ENCODE measurements at regions not wholly inside any gene's neighbourhood (a gene's known extent, or its start where the extent isn't known, plus 50 kb on each side); places are given as distances from the start of the nearest gene placed in this dataset.

GRCh38 chr13:111502957-111503356 is 182.5 kb downstream of the TEX29 start:
- CTCF ChIA-PET: no interaction called here
- H4K20me1 ChIP-seq (ENCODE audit: insufficient read depth): no peaks in the 10 kb centered on the region; the same call in 1 of the 2 replicates
- H3K9me3 ChIP-seq (ENCODE audit: insufficient read depth, low read depth): no peaks in the 10 kb centered on the region
- peaks cover 68% of the 10 kb centered on the region for H3K27me3 ChIP-seq (ENCODE audit: insufficient read depth, low read depth)
- no TSS peak for BruUV-seq (replicated peaks)
- H3K27ac ChIP-seq: no peak overlapping the region
- H3K4me2 ChIP-seq: no peak overlapping the region
- no peak for DNase-seq
- H3K4me3 ChIP-seq: no peak overlapping the region
- no peaks in the 10 kb centered on the region for H3K79me2 ChIP-seq (ENCODE audit: low read depth)
- no peaks in the 10 kb centered on the region for H3F3A ChIP-seq (ENCODE audit: insufficient read depth, low read depth)
- H3K4me1 ChIP-seq (replicated peaks; ENCODE audit: insufficient read depth): no peaks in the 10 kb centered on the region
- no peaks in the 10 kb centered on the region for H3K9me2 ChIP-seq (ENCODE audit: insufficient read depth)
- POLR2A ChIA-PET (ENCODE audit: unreplicated experiment): no interaction called here
- H2AFZ ChIP-seq: no peak overlapping the region
- TF ChIP-seq CTCF (conservative IDR thresholded peaks at IDR 0.05) (no peak), EZH2 (IDR thresholded peaks at IDR 0.05; ENCODE audit: low read depth) (no peak)
- intact Hi-C loops (cut with micrococcal nuclease; ENCODE audit: unreplicated experiment): no loop called here
- H3K36me3 ChIP-seq (ENCODE audit: low read depth): no peaks in the 10 kb centered on the region

DNA sequence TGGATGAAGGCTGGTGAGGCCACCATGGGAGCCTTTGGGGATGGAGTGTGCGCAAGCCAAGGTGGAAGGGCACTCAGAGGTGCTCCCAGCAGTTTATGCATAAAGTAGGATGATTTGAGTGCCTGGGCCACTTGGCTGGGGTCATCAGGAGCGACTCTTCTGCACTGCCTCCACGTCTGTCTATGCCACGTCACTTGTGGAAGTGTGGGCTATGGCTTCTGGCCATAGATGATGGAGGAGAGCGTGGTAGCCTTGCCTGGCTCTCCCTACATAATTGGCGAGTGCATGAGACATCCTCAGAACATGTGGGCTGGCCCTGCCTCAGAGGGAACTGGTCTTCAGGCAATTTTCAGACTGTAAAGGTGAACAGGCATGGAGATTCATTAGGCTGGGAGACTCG is 182.9 kb downstream of the TEX29 start:
- POLR2A ChIA-PET (ENCODE audit: unreplicated experiment): no interaction called here
- TF ChIP-seq CTCF (conservative IDR thresholded peaks at IDR 0.05) (no peak), EZH2 (IDR thresholded peaks at IDR 0.05; ENCODE audit: low read depth) (no peak)
- H3K27ac ChIP-seq: no peak overlapping the region
- CTCF ChIA-PET: no interaction called here
- H3K4me2 ChIP-seq: no peak overlapping the region
- no TSS peak for BruUV-seq (replicated peaks)
- DNase-seq: no peak
- H3K9me2 ChIP-seq (ENCODE audit: insufficient read depth): no peaks in the 10 kb centered on the region
- no peaks in the 10 kb centered on the region; the same call in 1 of the 2 replicates for H4K20me1 ChIP-seq (ENCODE audit: insufficient read depth)
- H3K4me1 ChIP-seq (replicated peaks; ENCODE audit: insufficient read depth): no peaks in the 10 kb centered on the region
- intact Hi-C loops (cut with micrococcal nuclease; ENCODE audit: unreplicated experiment): no loop called here
- no peaks in the 10 kb centered on the region for H3F3A ChIP-seq (ENCODE audit: insufficient read depth, low read depth)
- no peaks in the 10 kb centered on the region for H3K79me2 ChIP-seq (ENCODE audit: low read depth)
- H3K36me3 ChIP-seq (ENCODE audit: low read depth): no peaks in the 10 kb centered on the region
- H2AFZ ChIP-seq: no peak overlapping the region
- peaks cover 73% of the 10 kb centered on the region for H3K27me3 ChIP-seq (ENCODE audit: insufficient read depth, low read depth)
- H3K9me3 ChIP-seq (ENCODE audit: insufficient read depth, low read depth): no peaks in the 10 kb centered on the region
- H3K4me3 ChIP-seq: no peak overlapping the region

GRCh38 chr13:111503905-111504695 is 183.7 kb downstream of the TEX29 start:
- CTCF ChIA-PET: no interaction called here
- POLR2A ChIA-PET (ENCODE audit: unreplicated experiment): no interaction called here

More at GRCh38 chr13:111503905-111504695, 183.7 kb downstream of the TEX29 start:
- Histone ChIP-seq H3K4me2 (no peak overlapping the region), H2AFZ (no peak overlapping the region), H3K4me3 (no peak overlapping the region), H3K9me2 (ENCODE audit: insufficient read depth) (no peaks in the 10 kb centered on the region), H4K20me1 (ENCODE audit: insufficient read depth) (no peaks in the 10 kb centered on the region; the same call in 1 of the 2 replicates), H3K36me3 (ENCODE audit: low read depth) (no peaks in the 10 kb centered on the region), H3K27ac (no peak overlapping the region), H3K4me1 (replicated peaks; ENCODE audit: insufficient read depth) (no peaks in the 10 kb centered on the region), H3K79me2 (ENCODE audit: low read depth) (no peaks in the 10 kb centered on the region), H3K9me3 (ENCODE audit: insufficient read depth, low read depth) (no peaks in the 10 kb centered on the region), H3K27me3 (ENCODE audit: insufficient read depth, low read depth) (peaks cover 80% of the 10 kb centered on the region), H3F3A (ENCODE audit: insufficient read depth, low read depth) (no peaks in the 10 kb centered on the region)
- DNase-seq: no peak
- BruUV-seq (replicated peaks): no TSS peak
- TF ChIP-seq EZH2 (IDR thresholded peaks at IDR 0.05; ENCODE audit: low read depth): no peak
- no peak for TF ChIP-seq CTCF (conservative IDR thresholded peaks at IDR 0.05)
- intact Hi-C loops (cut with micrococcal nuclease; ENCODE audit: unreplicated experiment): no loop called here

Data from PC-9 (cell line).